ENCODE measurements at regions not wholly inside any gene's neighbourhood (a gene's known extent, or its start where the extent isn't known, plus 50 kb on each side); places are given as distances from the start of the nearest gene placed in this dataset.

DNA sequence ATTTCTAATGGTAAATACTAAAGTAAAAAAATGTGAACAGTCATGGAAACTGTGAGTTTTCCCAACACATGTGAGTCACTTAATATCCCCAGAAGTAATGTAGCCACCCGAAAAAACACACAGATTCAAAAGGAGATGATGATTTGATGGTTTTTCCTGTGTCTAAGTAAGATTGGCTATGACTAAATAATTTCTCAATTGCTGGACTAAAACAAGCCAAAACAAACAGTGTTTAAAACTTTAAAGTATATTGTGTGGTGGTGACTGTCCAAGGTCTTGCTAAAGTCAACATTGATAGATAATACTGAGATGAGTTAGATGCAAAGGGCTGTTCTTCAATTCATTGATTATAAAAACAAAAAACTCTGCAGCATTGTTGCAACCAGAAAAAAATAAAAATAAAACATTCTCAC is 89.6 kb upstream of the SOX5 start:
- CTCF ChIA-PET, result no interaction called here
- DNase-seq (ENCODE audit: low spot score), result no peak
- H3K36me3 Mint-ChIP-seq, result no peaks in the 10 kb centered on the region
- H3K9me3 Mint-ChIP-seq, result no peaks in the 10 kb centered on the region
- H3K27me3 Mint-ChIP-seq (ENCODE audit: low read depth), result no peaks in the 10 kb centered on the region
- no peak overlapping the region for H3K4me3 Mint-ChIP-seq
- no peak for ATAC-seq
- no peak for TF ChIP-seq CBFB (CRISPR knock-in tag; IDR thresholded peaks at IDR 0.05; ENCODE audit: low read depth)
- no peak for TF ChIP-seq GTF2I (CRISPR knock-in tag; conservative IDR thresholded peaks at IDR 0.05)
- TF ChIP-seq, protein P1, sequence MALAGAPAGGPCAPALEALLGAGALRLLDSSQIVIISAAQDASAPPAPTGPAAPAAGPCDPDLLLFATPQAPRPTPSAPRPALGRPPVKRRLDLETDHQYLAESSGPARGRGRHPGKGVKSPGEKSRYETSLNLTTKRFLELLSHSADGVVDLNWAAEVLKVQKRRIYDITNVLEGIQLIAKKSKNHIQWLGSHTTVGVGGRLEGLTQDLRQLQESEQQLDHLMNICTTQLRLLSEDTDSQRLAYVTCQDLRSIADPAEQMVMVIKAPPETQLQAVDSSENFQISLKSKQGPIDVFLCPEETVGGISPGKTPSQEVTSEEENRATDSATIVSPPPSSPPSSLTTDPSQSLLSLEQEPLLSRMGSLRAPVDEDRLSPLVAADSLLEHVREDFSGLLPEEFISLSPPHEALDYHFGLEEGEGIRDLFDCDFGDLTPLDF (CRISPR knock-in tag; IDR thresholded peaks at IDR 0.05), result no peak
- POLR2A ChIA-PET, result no interaction called here
- H3K27ac Mint-ChIP-seq, result no peak overlapping the region
- peaks cover 10% of the 10 kb centered on the region for H3K4me1 Mint-ChIP-seq

DNA sequence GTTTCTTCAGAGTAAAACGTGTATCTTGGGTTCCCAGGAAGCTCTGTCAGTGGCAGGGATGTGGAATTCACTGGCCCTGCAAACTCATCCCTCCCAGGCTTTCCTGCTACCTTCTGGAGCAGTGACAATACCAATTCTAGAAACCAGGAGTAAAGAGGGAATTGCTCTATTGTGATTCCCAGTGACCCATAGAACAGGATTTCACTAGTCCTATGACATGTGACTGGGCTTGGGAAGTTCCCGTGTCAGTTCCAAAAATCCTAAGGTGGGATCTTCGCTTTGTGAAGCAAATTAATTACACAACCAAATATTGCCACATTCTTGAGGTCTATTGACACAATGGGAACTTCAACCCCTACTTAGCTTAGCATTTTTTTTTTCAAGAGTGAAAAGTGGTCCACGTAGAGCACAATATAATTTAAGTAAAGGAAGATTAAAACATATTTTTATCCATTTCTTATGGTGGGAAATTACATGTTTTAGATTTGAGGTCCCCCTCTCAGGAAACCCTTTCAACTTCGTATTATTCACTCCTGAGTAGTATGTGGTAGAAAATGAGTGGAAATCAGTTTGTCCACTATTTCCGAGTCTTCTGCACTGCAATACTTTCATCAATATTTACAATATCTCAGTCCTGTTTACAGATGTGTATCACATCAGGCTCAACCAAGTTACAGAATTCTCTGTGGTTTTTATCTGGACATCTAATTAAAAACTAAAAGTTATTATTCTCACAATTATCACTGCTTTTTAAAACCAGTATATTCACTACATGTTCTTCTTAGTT is 88.9 kb upstream of the SOX5 start:
- H3K27me3 Mint-ChIP-seq (ENCODE audit: low read depth), result no peaks in the 10 kb centered on the region
- POLR2A ChIA-PET, result no interaction called here
- DNase-seq (ENCODE audit: low spot score), result no peak

DNA sequence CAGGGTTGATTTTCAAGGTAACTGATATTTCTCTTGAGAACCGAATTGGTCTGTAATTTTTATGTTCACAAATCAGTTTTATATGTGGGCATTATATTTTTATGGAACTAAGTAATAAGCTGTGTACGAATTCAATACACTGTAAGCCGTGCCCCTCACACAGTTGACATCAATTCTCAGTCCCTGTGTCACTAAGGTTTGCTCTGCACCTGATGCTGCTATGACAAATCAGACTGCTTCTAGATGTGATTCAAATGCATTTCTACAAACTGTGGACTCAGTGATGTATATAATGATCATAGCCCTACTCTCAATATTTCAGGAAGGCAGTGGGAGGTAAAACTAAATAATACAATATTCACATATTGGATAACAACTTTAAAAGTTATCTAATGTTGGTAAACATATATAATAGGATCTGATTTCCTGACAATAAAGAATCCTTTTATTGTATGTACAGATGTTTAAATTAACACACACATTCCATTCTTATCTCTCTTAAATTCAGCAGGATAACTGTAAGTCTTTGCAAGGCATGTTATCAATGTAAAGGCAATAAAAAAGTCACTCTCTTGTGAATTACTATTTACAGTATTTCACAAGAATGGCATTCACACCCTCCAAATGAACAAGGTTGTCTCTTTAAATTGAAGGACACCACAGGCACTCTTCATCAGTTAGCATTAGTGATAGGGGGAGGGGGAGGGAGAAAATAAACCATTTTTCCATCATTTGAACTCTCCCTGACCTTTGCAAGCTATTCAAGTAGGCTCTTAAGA is 87.2 kb upstream of the SOX5 start:
- Mint-ChIP-seq H3K9me3 (no peaks in the 10 kb centered on the region), H3K4me1 (peaks cover 10% of the 10 kb centered on the region), H3K27me3 (ENCODE audit: low read depth) (no peaks in the 10 kb centered on the region), H3K36me3 (no peaks in the 10 kb centered on the region), H3K27ac (no peak overlapping the region), H3K4me3 (no peak overlapping the region)
- ATAC-seq (no peak), DNase-seq (ENCODE audit: low spot score) (no peak)
- ChIA-PET POLR2A (no interaction called here), CTCF (no interaction called here)
- TF ChIP-seq HMGA2 (CRISPR knock-in tag; IDR thresholded peaks at IDR 0.05), result no peak
- TF ChIP-seq, protein P2, sequence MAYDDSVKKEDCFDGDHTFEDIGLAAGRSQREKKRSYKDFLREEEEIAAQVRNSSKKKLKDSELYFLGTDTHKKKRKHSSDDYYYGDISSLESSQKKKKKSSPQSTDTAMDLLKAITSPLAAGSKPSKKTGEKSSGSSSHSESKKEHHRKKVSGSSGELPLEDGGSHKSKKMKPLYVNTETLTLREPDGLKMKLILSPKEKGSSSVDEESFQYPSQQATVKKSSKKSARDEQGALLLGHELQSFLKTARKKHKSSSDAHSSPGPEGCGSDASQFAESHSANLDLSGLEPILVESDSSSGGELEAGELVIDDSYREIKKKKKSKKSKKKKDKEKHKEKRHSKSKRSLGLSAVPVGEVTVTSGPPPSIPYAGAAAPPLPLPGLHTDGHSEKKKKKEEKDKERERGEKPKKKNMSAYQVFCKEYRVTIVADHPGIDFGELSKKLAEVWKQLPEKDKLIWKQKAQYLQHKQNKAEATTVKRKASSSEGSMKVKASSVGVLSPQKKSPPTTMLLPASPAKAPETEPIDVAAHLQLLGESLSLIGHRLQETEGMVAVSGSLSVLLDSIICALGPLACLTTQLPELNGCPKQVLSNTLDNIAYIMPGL (CRISPR knock-in tag; IDR thresholded peaks at IDR 0.05), result no peak
- TF ChIP-seq, protein P3, sequence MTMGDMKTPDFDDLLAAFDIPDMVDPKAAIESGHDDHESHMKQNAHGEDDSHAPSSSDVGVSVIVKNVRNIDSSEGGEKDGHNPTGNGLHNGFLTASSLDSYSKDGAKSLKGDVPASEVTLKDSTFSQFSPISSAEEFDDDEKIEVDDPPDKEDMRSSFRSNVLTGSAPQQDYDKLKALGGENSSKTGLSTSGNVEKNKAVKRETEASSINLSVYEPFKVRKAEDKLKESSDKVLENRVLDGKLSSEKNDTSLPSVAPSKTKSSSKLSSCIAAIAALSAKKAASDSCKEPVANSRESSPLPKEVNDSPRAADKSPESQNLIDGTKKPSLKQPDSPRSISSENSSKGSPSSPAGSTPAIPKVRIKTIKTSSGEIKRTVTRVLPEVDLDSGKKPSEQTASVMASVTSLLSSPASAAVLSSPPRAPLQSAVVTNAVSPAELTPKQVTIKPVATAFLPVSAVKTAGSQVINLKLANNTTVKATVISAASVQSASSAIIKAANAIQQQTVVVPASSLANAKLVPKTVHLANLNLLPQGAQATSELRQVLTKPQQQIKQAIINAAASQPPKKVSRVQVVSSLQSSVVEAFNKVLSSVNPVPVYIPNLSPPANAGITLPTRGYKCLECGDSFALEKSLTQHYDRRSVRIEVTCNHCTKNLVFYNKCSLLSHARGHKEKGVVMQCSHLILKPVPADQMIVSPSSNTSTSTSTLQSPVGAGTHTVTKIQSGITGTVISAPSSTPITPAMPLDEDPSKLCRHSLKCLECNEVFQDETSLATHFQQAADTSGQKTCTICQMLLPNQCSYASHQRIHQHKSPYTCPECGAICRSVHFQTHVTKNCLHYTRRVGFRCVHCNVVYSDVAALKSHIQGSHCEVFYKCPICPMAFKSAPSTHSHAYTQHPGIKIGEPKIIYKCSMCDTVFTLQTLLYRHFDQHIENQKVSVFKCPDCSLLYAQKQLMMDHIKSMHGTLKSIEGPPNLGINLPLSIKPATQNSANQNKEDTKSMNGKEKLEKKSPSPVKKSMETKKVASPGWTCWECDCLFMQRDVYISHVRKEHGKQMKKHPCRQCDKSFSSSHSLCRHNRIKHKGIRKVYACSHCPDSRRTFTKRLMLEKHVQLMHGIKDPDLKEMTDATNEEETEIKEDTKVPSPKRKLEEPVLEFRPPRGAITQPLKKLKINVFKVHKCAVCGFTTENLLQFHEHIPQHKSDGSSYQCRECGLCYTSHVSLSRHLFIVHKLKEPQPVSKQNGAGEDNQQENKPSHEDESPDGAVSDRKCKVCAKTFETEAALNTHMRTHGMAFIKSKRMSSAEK (CRISPR knock-in tag; IDR thresholded peaks at IDR 0.05; ENCODE audit: borderline replicate concordance), result no peak
- TF ChIP-seq ZNF263 (CRISPR knock-in tag; IDR thresholded peaks at IDR 0.05; ENCODE audit: low read depth), result no peak
- TF ChIP-seq NR2C2 (CRISPR knock-in tag; IDR thresholded peaks at IDR 0.05), result no peak
- TF ChIP-seq, protein P4, sequence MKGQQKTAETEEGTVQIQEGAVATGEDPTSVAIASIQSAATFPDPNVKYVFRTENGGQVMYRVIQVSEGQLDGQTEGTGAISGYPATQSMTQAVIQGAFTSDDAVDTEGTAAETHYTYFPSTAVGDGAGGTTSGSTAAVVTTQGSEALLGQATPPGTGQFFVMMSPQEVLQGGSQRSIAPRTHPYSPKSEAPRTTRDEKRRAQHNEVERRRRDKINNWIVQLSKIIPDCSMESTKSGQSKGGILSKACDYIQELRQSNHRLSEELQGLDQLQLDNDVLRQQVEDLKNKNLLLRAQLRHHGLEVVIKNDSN (CRISPR knock-in tag; IDR thresholded peaks at IDR 0.05), result no peak
- TF ChIP-seq, protein P5, sequence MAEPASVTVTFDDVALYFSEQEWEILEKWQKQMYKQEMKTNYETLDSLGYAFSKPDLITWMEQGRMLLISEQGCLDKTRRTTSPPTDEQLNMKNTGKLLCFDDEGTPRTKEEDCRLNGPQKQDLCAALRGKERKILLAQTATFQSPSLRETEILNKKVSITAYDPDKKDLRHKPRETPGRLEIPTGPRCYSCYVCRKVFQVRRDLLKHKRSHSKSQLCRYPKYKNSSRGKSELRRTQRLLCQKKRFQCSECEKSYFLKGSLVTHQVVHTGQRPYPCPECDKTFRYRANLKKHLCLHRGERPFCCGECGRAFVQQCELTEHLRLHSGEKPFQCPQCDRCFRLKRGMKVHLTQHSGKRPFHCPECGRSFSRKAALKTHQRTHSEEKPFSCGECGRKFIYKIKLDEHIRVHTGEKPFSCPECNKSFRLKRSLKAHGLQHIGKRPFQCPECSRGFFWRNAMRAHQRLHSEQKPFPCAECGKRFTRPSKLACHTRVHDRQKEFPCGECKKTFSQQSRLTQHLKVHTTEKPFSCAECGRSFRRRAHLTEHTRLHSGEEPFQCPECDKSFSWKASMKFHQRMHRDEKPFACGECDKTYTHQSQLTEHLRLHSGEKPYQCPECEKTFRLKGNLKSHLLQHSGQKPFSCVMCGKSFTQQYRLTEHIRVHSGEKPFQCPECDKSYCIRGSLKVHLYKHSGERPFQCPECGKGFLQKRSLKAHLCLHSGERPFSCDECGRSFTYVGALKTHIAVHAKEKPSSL (CRISPR knock-in tag; conservative IDR thresholded peaks at IDR 0.05), result no peak
- TF ChIP-seq, protein P6, sequence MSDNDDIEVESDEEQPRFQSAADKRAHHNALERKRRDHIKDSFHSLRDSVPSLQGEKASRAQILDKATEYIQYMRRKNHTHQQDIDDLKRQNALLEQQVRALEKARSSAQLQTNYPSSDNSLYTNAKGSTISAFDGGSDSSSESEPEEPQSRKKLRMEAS (CRISPR knock-in tag; IDR thresholded peaks at IDR 0.05), result no peak
- TF ChIP-seq GTF2I (CRISPR knock-in tag; conservative IDR thresholded peaks at IDR 0.05), result no peak
- TF ChIP-seq, protein P7, sequence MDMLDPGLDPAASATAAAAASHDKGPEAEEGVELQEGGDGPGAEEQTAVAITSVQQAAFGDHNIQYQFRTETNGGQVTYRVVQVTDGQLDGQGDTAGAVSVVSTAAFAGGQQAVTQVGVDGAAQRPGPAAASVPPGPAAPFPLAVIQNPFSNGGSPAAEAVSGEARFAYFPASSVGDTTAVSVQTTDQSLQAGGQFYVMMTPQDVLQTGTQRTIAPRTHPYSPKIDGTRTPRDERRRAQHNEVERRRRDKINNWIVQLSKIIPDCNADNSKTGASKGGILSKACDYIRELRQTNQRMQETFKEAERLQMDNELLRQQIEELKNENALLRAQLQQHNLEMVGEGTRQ (CRISPR knock-in tag; IDR thresholded peaks at IDR 0.05), result no peak

More for the DNA sequence above, 88.9 kb upstream of the SOX5 start:
- CTCF ChIA-PET, result interaction anchor here (1.3 kb wide), 1 partner anchor 12 kb away, joined by 3 read pairs; no protein-coding TSS in a partner anchor
- Mint-ChIP-seq H3K36me3 (no peaks in the 10 kb centered on the region), H3K4me1 (peaks cover 10% of the 10 kb centered on the region), H3K9me3 (no peaks in the 10 kb centered on the region), H3K27ac (no peak overlapping the region), H3K4me3 (no peak overlapping the region)
- TF ChIP-seq RELA (CRISPR knock-in tag; IDR thresholded peaks at IDR 0.05; ENCODE audit: borderline replicate concordance), result no peak
- TF ChIP-seq NFE2L1 (CRISPR knock-in tag; IDR thresholded peaks at IDR 0.05), result no peak
- TF ChIP-seq, protein P8, sequence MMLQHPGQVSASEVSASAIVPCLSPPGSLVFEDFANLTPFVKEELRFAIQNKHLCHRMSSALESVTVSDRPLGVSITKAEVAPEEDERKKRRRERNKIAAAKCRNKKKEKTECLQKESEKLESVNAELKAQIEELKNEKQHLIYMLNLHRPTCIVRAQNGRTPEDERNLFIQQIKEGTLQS (CRISPR knock-in tag; conservative IDR thresholded peaks at IDR 0.05), result no peak
- peak; percentile 65 for TF ChIP-seq GABPB1 (CRISPR knock-in tag; IDR thresholded peaks at IDR 0.05)
- no peak for TF ChIP-seq RORB (CRISPR knock-in tag; IDR thresholded peaks at IDR 0.05)
- no peak for TF ChIP-seq EMX1 (CRISPR knock-in tag; IDR thresholded peaks at IDR 0.05)
- peak; percentile 57 for ATAC-seq

Data from WTC11 (cell line).